B cell (primary cell): ENCODE measurements at regions not wholly inside any gene's neighbourhood (a gene's known extent, or its start where the extent isn't known, plus 50 kb on each side); places are given as distances from the start of the nearest gene placed in this dataset.

Experiments used
- ATAC-seq: fragments of 200-7000 bp; cut with Tn5 transposase; one replicate; pipeline ENCODE4 v1.10.0; 2021; ENCODE audit warnings: low read depth, mild to moderate bottlenecking, moderate number of reproducible peaks, moderate library complexity
- CTCF ChIA-PET: fragments of 350-600 bp; sonication (Branson Sonifier 250); formaldehyde crosslinking; loops from one replicate; lab custom pipeline; 2021; ENCODE audit warnings: antibody characterized with exemption, inconsistent platforms; lab: Charles Lee
- POLR2A ChIA-PET: fragments of 350-600 bp; sonication (Branson Sonifier 250); formaldehyde crosslinking; loops from one replicate; lab custom pipeline; 2021; ENCODE audit warnings: antibody characterized with exemption; lab: Charles Lee
- DNase-seq: peaks from one replicate; pipeline ENCODE4 v3.0.0; 2013
- H2AFZ ChIP-seq: 2 replicates; pipeline ENCODE4 v1.6.1; 2012; ENCODE audit warnings: mild to moderate bottlenecking, low read depth, low read length; ENCODE audit not compliant: insufficient read depth, poor library complexity, severe bottlenecking
- H3K27ac ChIP-seq, 2 donors: 1 replicate in 1 of 2; 2 replicates in 1 of 2; pipeline ENCODE4 v1.5.1; 2012 to 2013; ENCODE audit warnings: low read length in 2 of 2, mild to moderate bottlenecking in 2 of 2, moderate library complexity in 1 of 2
- H3K27me3 ChIP-seq, 4 experiments: fragments of 200-600 bp in 1 of 4; sonication (generic) in 1 of 4; replicated peaks in 1 of 4; 1 replicate in 2 of 4; 2 replicates in 2 of 4; pipeline versions ENCODE4 v1.6.1 to v1.7.0; 2013 to 2016; ENCODE audit warnings: low read length in 3 of 4, mild to moderate bottlenecking in 2 of 4, mixed read lengths in 1 of 4, moderate library complexity in 1 of 4; ENCODE audit not compliant: insufficient read depth in 4 of 4, control insufficient read depth in 3 of 4; ENCODE audit errors: control extremely low read depth in 1 of 4
- H3K36me3 ChIP-seq, 2 experiments: replicated peaks in 1 of 2; 1 replicate in 1 of 2; 2 replicates in 1 of 2; pipeline versions ENCODE4 v1.6.1 to v1.7.1; 2013; ENCODE audit warnings: low read length in 1 of 2; ENCODE audit not compliant: insufficient read depth in 2 of 2, control insufficient read depth in 1 of 2; ENCODE audit errors: control extremely low read depth in 1 of 2, extremely low read depth in 1 of 2
- H3K4me1 ChIP-seq, 2 donors: fragments of 200-600 bp in 1 of 2; sonication (generic) in 1 of 2; 1 replicate in 1 of 2; 2 replicates in 1 of 2; pipeline versions ENCODE4 v1.5.1 to v1.6.1; 2013 to 2017; ENCODE audit warnings: low read length in 2 of 2; ENCODE audit not compliant: control insufficient read depth in 2 of 2, insufficient read depth in 2 of 2
- H3K4me2 ChIP-seq: replicated peaks from 2 replicates; pipeline ENCODE3; 2012; ENCODE audit warnings: mild to moderate bottlenecking, low read depth, low read length; ENCODE audit not compliant: poor library complexity, severe bottlenecking
- H3K4me3 ChIP-seq, 5 experiments: fragments of 200-600 bp in 1 of 5; sonication (generic) in 1 of 5; 1 replicate in 3 of 5; 2 replicates in 2 of 5; pipeline versions ENCODE4 v1.5.1 to v1.7.0; 2011 to 2016; ENCODE audit warnings: low read length in 4 of 5, mild to moderate bottlenecking in 4 of 5, low read depth in 2 of 5, control low read depth in 1 of 5, moderate library complexity in 1 of 5; ENCODE audit not compliant: insufficient read depth in 1 of 5; ENCODE audit errors: control extremely low read depth in 1 of 5, extremely low read depth in 1 of 5
- H3K79me2 ChIP-seq: fragments of 200-600 bp; sonication (generic); one replicate; pipeline ENCODE4 v1.6.0; 2016; ENCODE audit warnings: low read length; ENCODE audit not compliant: control insufficient read depth, insufficient read depth
- H3K9ac ChIP-seq: fragments of 200-600 bp; sonication (generic); 2 replicates; pipeline ENCODE4 v1.6.1; 2017; ENCODE audit warnings: mild to moderate bottlenecking, low read length, moderate library complexity
- H3K9me3 ChIP-seq, 3 donors: one replicate each; pipeline versions ENCODE4 v1.6.1 to v1.7.1; 2013; ENCODE audit warnings: low read length in 2 of 3; ENCODE audit not compliant: control insufficient read depth in 2 of 3, insufficient read depth in 1 of 3; ENCODE audit errors: control extremely low read depth in 1 of 3
- H4K20me1 ChIP-seq: 2 replicates; pipeline ENCODE4 v1.6.0; 2012; ENCODE audit warnings: mild to moderate bottlenecking, low read length; ENCODE audit not compliant: insufficient read depth, control insufficient read depth, poor library complexity, severe bottlenecking
- H3K27ac Mint-ChIP-seq: one replicate; pipeline ENCODE4 v1.8.0; 2021; ENCODE audit warnings: mixed read lengths
- H3K27me3 Mint-ChIP-seq: one replicate; pipeline ENCODE4 v1.8.0; 2021; ENCODE audit warnings: mixed read lengths
- H3K4me1 Mint-ChIP-seq: one replicate; pipeline ENCODE4 v1.8.0; 2021; ENCODE audit warnings: mixed read lengths
- H3K4me3 Mint-ChIP-seq: one replicate; pipeline ENCODE4 v1.8.0; 2021; ENCODE audit warnings: mixed read lengths
- H3K9me3 Mint-ChIP-seq: one replicate; pipeline ENCODE4 v1.8.0; 2022; ENCODE audit warnings: mixed read lengths; ENCODE audit not compliant: insufficient read depth
- CTCF ChIP-seq: fragments of 200-600 bp; IDR thresholded peaks from one replicate; pipeline ENCODE4 v1.8.0; 2022; ENCODE audit warnings: antibody characterized with exemption, mild to moderate bottlenecking
- EZH2 ChIP-seq: IDR thresholded peaks from 2 replicates; pipeline ENCODE4 v1.6.1; 2012; ENCODE audit warnings: borderline replicate concordance, low read depth, mild to moderate bottlenecking, moderate library complexity, low read length; ENCODE audit not compliant: insufficient read depth, poor library complexity, severe bottlenecking
- WGBS: methylation state at CpG from one replicate; pipeline ENCODE4 v1.1.5; 2013; ENCODE audit warnings: missing lambda C conversion rate; ENCODE audit not compliant: insufficient coverage; 5-methylcytosine and 5-hydroxymethylcytosine counted together
- intact Hi-C: fragments of 100-400 bp; cut with micrococcal nuclease; formaldehyde crosslinking; loops from one replicate; pipeline ENCODE4 v1.10.0; 2022

- Mint-ChIP-seq H3K27ac (no peak overlapping the region), H3K4me1 (no peaks in the 10 kb centered on the region), H3K27me3 (peaks cover 6% of the 10 kb centered on the region), H3K9me3 (no peaks in the 10 kb centered on the region), H3K4me3 (no peak overlapping the region)
- no peaks in the 10 kb centered on the region for H3K36me3 ChIP-seq
- TF ChIP-seq CTCF (no peak), EZH2 (no peak)
- no peak overlapping the region for H3K27ac ChIP-seq
- no peak for ATAC-seq
- no peak overlapping the region for H2AFZ ChIP-seq
- ChIA-PET POLR2A (no interaction called here), CTCF (interaction anchor here (1.0 kb wide), 1 partner anchor 133 kb away, joined by 3 read pairs; no protein-coding TSS in a partner anchor)
- no peaks in the 10 kb centered on the region for H3K9me3 ChIP-seq
- DNase-seq, result no peak
- H3K4me1 ChIP-seq, result no peaks in the 10 kb centered on the region
- no peak overlapping the region for H3K9ac ChIP-seq
- no peak overlapping the region for H3K4me2 ChIP-seq
- H3K4me3 ChIP-seq, result no peak overlapping the region
- intact Hi-C loops, result no loop called here
- H3K79me2 ChIP-seq, result no peaks in the 10 kb centered on the region
- 100% methylated on average over 1 of the region's 4 CpGs for WGBS
- H3K27me3 ChIP-seq, result no peaks in the 10 kb centered on the region
- H4K20me1 ChIP-seq, result no peaks in the 10 kb centered on the region
Observed at GRCh38 chr1:232493869-232494268, 136.1 kb downstream of the SIPA1L2 start.

GRCh38 chr1:232489256-232489655 lies 140.7 kb downstream of the SIPA1L2 start:
- H3K4me2 ChIP-seq, result no peak overlapping the region
- 100% methylated on average over 1 of the region's 4 CpGs for WGBS
- H3K9ac ChIP-seq, result no peak overlapping the region
- ChIA-PET CTCF (no interaction called here), POLR2A (no interaction called here)
- H3K27ac ChIP-seq, result no peak overlapping the region
- no peaks in the 10 kb centered on the region for H3K4me1 ChIP-seq
- H3K9me3 ChIP-seq, result no peaks in the 10 kb centered on the region
- H3K79me2 ChIP-seq, result no peaks in the 10 kb centered on the region
- H3K4me3 ChIP-seq, result no peak overlapping the region
- H3K27ac Mint-ChIP-seq, result no peak overlapping the region
- H3K27me3 ChIP-seq, result no peaks in the 10 kb centered on the region
- no peaks in the 10 kb centered on the region for H3K36me3 ChIP-seq
- no peaks in the 10 kb centered on the region for H4K20me1 ChIP-seq
- DNase-seq (no peak), ATAC-seq (no peak)
- no peaks in the 10 kb centered on the region for H3K9me3 Mint-ChIP-seq
- no peaks in the 10 kb centered on the region for H3K4me1 Mint-ChIP-seq
- TF ChIP-seq EZH2 (no peak), CTCF (no peak)
- intact Hi-C loops, result no loop called here
- no peak overlapping the region for H3K4me3 Mint-ChIP-seq
- peaks cover 1% of the 10 kb centered on the region for H3K27me3 Mint-ChIP-seq
- no peak overlapping the region for H2AFZ ChIP-seq
